K562 (cell line): ENCODE measurements at regions not wholly inside any gene's neighbourhood (a gene's known extent, or its start where the extent isn't known, plus 50 kb on each side); places are given as distances from the start of the nearest gene placed in this dataset.
A peak's percentile ranks its signal among the peaks of the same experiment; 100 is the strongest.

Experiments used
- ATAC-seq: fragments of 200-7000 bp; cut with Tn5 transposase; 3 replicates; pipeline ENCODE4 v1.9.1; 2020; ENCODE audit warnings: moderate library complexity
- BruUV-seq: library from RNA; stranded (reverse); fragments of 400-500 nt; replicated peaks from 2 replicates; lab custom pipeline; 2021; lab: Mats Ljungman, UMichigan
- CTCF ChIA-PET: fragments of 300-600 bp; formaldehyde crosslinking; extraction: SDS; loops from one replicate; lab custom pipeline; 2021; ENCODE audit warnings: low intra/inter-chr PET ratio; lab: Yijun Ruan, JAX
- POLR2A ChIA-PET: fragments of 300-600, 350-650 bp; sonication (Branson Sonifier 250); formaldehyde crosslinking; extraction: SDS; loops from one replicate; lab custom pipeline; 2021; ENCODE audit warnings: antibody characterized with exemption, inconsistent platforms; lab: Yijun Ruan, JAX
- DNase-seq, 4 experiments: peaks; one replicate each; pipeline versions ENCODE4 v3.0.0 to v3.0.0-alpha.2; 2011 to 2018; ENCODE audit warnings: low spot score in 3 of 4, mixed read lengths in 3 of 4; ENCODE audit errors: extremely low read depth in 1 of 4
- FAIRE-seq: peaks from 2 replicates; lab custom pipeline; 2011; peaks lifted over from hg19 to GRCh38; lab: Jason Lieb, UNC
- H2AFZ ChIP-seq: 2 replicates; pipeline ENCODE4 v1.6.0; 2011; ENCODE audit warnings: low read depth, low read length, control low read depth, inconsistent platforms
- H3K27ac ChIP-seq: fragments of 200-600 bp; 3 replicates; pipeline ENCODE4 v1.8.0; 2011; ENCODE audit warnings: low read depth, mild to moderate bottlenecking, control low read depth, inconsistent platforms, low read length, moderate library complexity, mixed read lengths; ENCODE audit errors: extremely low read depth
- H3K27me3 ChIP-seq, 2 experiments: fragments of 300-600 bp in 1 of 2; 2 replicates in 1 of 2; 3 replicates in 1 of 2; pipeline versions ENCODE4 v1.6.0 to v1.8.0; 2011; ENCODE audit warnings: inconsistent platforms in 2 of 2, low read length in 2 of 2, mild to moderate bottlenecking in 1 of 2, mixed read lengths in 1 of 2, moderate library complexity in 1 of 2; ENCODE audit not compliant: control insufficient read depth in 2 of 2, insufficient read depth in 2 of 2
- H3K36me3 ChIP-seq: fragments of 300-600 bp; 3 replicates; pipeline ENCODE4 v1.8.0; 2011; ENCODE audit warnings: mild to moderate bottlenecking, low read length, inconsistent platforms; ENCODE audit not compliant: control insufficient read depth, insufficient read depth
- H3K4me1 ChIP-seq, 2 experiments: fragments of 200-600 bp in 1 of 2; replicated peaks in 1 of 2; 2 replicates in 1 of 2; 3 replicates in 1 of 2; pipeline versions ENCODE4 v1.5.1 to v1.8.0; 2011; ENCODE audit warnings: inconsistent platforms in 2 of 2, low read length in 2 of 2, mild to moderate bottlenecking in 1 of 2, mixed read lengths in 1 of 2, moderate library complexity in 1 of 2; ENCODE audit not compliant: control insufficient read depth in 2 of 2, insufficient read depth in 2 of 2
- H3K4me2 ChIP-seq: 2 replicates; pipeline ENCODE4 v1.6.1; 2011; ENCODE audit warnings: low read length, control low read depth, inconsistent platforms, mixed read lengths; ENCODE audit not compliant: insufficient read depth
- H3K4me3 ChIP-seq: fragments of 200-600 bp; sonication (generic), shearing (Covaris generic); 2 replicates; pipeline ENCODE4 v1.5.1; 2016; ENCODE audit warnings: control low read depth, inconsistent platforms
- H3K79me2 ChIP-seq: fragments of 200-600 bp; 3 replicates; pipeline ENCODE4 v1.8.0; 2011; ENCODE audit warnings: low read length, inconsistent platforms; ENCODE audit not compliant: control insufficient read depth, insufficient read depth
- H3K9ac ChIP-seq, 2 experiments: 2 replicates each; pipeline versions ENCODE4 v1.6.0 to v1.6.1; 2011; ENCODE audit warnings: low read depth in 2 of 2, low read length in 2 of 2, control low read depth in 1 of 2, inconsistent platforms in 1 of 2, mild to moderate bottlenecking in 1 of 2, mixed read lengths in 1 of 2; ENCODE audit not compliant: insufficient read depth in 1 of 2
- H3K9me1 ChIP-seq: one replicate; pipeline ENCODE4 v1.6.0; 2011; ENCODE audit warnings: inconsistent platforms, mild to moderate bottlenecking, low read length, moderate library complexity; ENCODE audit not compliant: control insufficient read depth, insufficient read depth
- H3K9me3 ChIP-seq: replicated peaks from 2 replicates; pipeline ENCODE4 v1.5.1; 2011; ENCODE audit warnings: low read depth, low read length, inconsistent platforms; ENCODE audit not compliant: control insufficient read depth, insufficient read depth
- H4K20me1 ChIP-seq: replicated peaks from 2 replicates; pipeline ENCODE4 v1.6.1; 2011; ENCODE audit warnings: low read length, inconsistent platforms, mixed read lengths; ENCODE audit not compliant: control insufficient read depth, insufficient read depth
- POLR2AphosphoS5 ChIP-seq: IDR thresholded peaks from 2 replicates; pipeline ENCODE4 v1.6.1; 2011; ENCODE audit warnings: mild to moderate bottlenecking, low read depth, low read length, moderate library complexity; ENCODE audit not compliant: control insufficient read depth, insufficient read depth
- RAD21 ChIP-seq, 2 experiments: fragments of 250-450 bp in 1 of 2; fragments of 450-650 bp in 1 of 2; sonication (Bioruptor Pico) in 1 of 2; formaldehyde crosslinking in 1 of 2; IDR thresholded peaks in 1 of 2; conservative IDR thresholded peaks in 1 of 2; 2 replicates each; pipeline versions ENCODE4 v1.4.0 to v1.8.0; 2020 to 2022; ENCODE audit warnings: mild to moderate bottlenecking in 2 of 2, moderate library complexity in 1 of 2
- ZBTB17 ChIP-seq: fragments of 450-650 bp; formaldehyde crosslinking; IDR thresholded peaks from 2 replicates; pipeline ENCODE4 v1.4.0; 2020; ENCODE audit warnings: mild to moderate bottlenecking
- WGBS: fragments of 100-300 bp; shearing (Covaris generic); methylation state at CpG from one replicate; pipeline ENCODE4 v1.1.6; 2016; ENCODE audit warnings: low coverage, mixed read lengths; ENCODE audit not compliant: insufficient coverage; ENCODE audit errors: missing lambda C conversion rate; 5-methylcytosine and 5-hydroxymethylcytosine counted together
- in situ Hi-C: fragments of 300-500 bp; cut with MboI; formaldehyde crosslinking; loops from 4 replicates; pipeline ENCODE4 v1.15.0; 2018; ENCODE audit warnings: inconsistent platforms, mixed read lengths
- intact Hi-C: fragments of 100-400 bp; cut with micrococcal nuclease; formaldehyde crosslinking; loops from 2 replicates; pipeline ENCODE4 v1.14.2; 2022
- TF ChIP-seq, protein P1 (sequence below), 3 experiments: IDR thresholded peaks in 2 of 3; conservative IDR thresholded peaks in 1 of 3; 2 replicates each; pipeline ENCODE4 v1.5.1; 2011 to 2012; ENCODE audit warnings: low read length in 3 of 3, mild to moderate bottlenecking in 3 of 3, control low read depth in 2 of 3, improper control_type of control experiment in 1 of 3, inconsistent platforms in 1 of 3, low read depth in 1 of 3, mixed read lengths in 1 of 3, moderate library complexity in 1 of 3; ENCODE audit not compliant: insufficient read depth in 2 of 3

DNA sequence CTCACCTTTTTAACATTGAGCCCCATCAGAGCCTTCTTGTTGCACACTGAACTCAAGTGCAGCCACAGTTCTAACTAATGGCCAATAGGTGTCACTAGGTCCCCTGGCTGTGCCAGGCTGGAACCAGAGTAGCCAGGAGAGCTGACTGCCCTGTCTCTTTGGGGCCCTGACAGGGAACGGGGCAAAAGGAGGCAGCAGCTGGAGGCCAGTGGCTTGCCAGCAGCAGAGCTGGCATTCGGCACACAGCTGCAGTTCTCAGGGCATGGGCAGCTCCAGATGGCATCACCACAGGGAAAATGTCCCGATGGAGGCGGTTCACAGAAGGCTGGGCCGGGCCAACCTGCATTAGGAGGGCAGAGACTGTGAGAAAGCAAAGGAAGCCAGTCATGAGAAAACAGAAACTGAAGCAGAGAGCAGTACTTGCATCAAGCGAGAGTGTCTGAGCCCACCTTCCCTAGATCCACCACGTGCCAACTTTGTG lies 188.6 kb downstream of the FCRL5 start:
- FAIRE-seq, result no peak
- BruUV-seq, result no TSS peak
- POLR2A ChIA-PET, result no interaction called here

More for the DNA sequence above, 188.6 kb downstream of the FCRL5 start:
- DNase-seq, result peak in 2 of 4 experiments; percentile 20 to 39
- TF ChIP-seq RAD21 (CRISPR knock-in tag; conservative IDR thresholded peaks at IDR 0.05 in 1 of 2, IDR thresholded peaks at IDR 0.05 in 1 of 2), result 0 out of 4 replicates have a peak, but pooled peaks of 1 of the 2 experiments have one; percentile 23
- no peak for TF ChIP-seq ZBTB17 (CRISPR knock-in tag)
- no peak for TF ChIP-seq POLR2AphosphoS5
- TF ChIP-seq, protein P1, sequence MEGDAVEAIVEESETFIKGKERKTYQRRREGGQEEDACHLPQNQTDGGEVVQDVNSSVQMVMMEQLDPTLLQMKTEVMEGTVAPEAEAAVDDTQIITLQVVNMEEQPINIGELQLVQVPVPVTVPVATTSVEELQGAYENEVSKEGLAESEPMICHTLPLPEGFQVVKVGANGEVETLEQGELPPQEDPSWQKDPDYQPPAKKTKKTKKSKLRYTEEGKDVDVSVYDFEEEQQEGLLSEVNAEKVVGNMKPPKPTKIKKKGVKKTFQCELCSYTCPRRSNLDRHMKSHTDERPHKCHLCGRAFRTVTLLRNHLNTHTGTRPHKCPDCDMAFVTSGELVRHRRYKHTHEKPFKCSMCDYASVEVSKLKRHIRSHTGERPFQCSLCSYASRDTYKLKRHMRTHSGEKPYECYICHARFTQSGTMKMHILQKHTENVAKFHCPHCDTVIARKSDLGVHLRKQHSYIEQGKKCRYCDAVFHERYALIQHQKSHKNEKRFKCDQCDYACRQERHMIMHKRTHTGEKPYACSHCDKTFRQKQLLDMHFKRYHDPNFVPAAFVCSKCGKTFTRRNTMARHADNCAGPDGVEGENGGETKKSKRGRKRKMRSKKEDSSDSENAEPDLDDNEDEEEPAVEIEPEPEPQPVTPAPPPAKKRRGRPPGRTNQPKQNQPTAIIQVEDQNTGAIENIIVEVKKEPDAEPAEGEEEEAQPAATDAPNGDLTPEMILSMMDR (IDR thresholded peaks at IDR 0.05 in 2 of 3, conservative IDR thresholded peaks at IDR 0.05 in 1 of 3; ENCODE audit: insufficient read depth in 2 of 3, low read depth in 1 of 3, low read length in 3 of 3), result peak; percentile 42 to 46 (median 45); a peak in 4 of 6 replicates
- peak; percentile 55 for ATAC-seq
- no peaks in the 10 kb centered on the region for H3K27me3 ChIP-seq
- H3K9me1 ChIP-seq, result no peaks in the 10 kb centered on the region
- CTCF ChIA-PET, result no interaction called here
- H3K79me2 ChIP-seq, result no peaks in the 10 kb centered on the region
- H3K4me1 ChIP-seq, result peaks cover 13 to 41% of the 10 kb centered on the region in 2 experiments; a peak in 4 of 5 replicates
- H3K4me2 ChIP-seq, result no peak overlapping the region
- H4K20me1 ChIP-seq, result no peaks in the 10 kb centered on the region
- intact Hi-C loops, result no loop called here
- H3K4me3 ChIP-seq, result no peak overlapping the region
- no peak overlapping the region for H3K27ac ChIP-seq
- in situ Hi-C loops, result no loop called here
- no peaks in the 10 kb centered on the region for H3K36me3 ChIP-seq
- WGBS, result 74% methylated on average over 5 of the region's 7 CpGs
- H2AFZ ChIP-seq, result no peak overlapping the region
- H3K9me3 ChIP-seq, result no peaks in the 10 kb centered on the region
- H3K9ac ChIP-seq, result no peak overlapping the region
